Colonic mucosa (tissue), 4 donors: ENCODE measurements at regions not wholly inside any gene's neighbourhood (a gene's known extent, or its start where the extent isn't known, plus 50 kb on each side); places are given as distances from the start of the nearest gene placed in this dataset.
"Not testable (repeated sequence)": the region's sequence is repeated elsewhere in the genome, so short reads cannot be mapped to it uniquely, and the experiment has no call there.

Experiments
- DNase-seq: peaks from one replicate; pipeline ENCODE4 v3.0.0-alpha.2; 2020
- H3K27ac ChIP-seq: fragments of 200-600 bp; one replicate; pipeline ENCODE4 v1.8.0; 2021
- H3K27me3 ChIP-seq: fragments of 200-600 bp; one replicate; pipeline ENCODE4 v1.8.0; 2021
- H3K36me3 ChIP-seq: fragments of 200-600 bp; one replicate; pipeline ENCODE4 v1.8.0; 2021
- H3K4me1 ChIP-seq: fragments of 200-600 bp; one replicate; pipeline ENCODE4 v1.8.0; 2021; ENCODE audit warnings: mild to moderate bottlenecking
- H3K4me3 ChIP-seq: fragments of 200-600 bp; one replicate; pipeline ENCODE4 v1.8.0; 2021
- H3K9ac ChIP-seq, 2 donors: one replicate each; pipeline ENCODE4 v1.7.0; 2013; ENCODE audit warnings: control low read depth in 2 of 2, low read depth in 2 of 2, low read length in 2 of 2
- H3K9me3 ChIP-seq: fragments of 200-600 bp; one replicate; pipeline ENCODE4 v1.8.0; 2021
- CTCF ChIP-seq: fragments of 200-600 bp; IDR thresholded peaks from one replicate; pipeline ENCODE4 v1.8.0; 2022; ENCODE audit warnings: antibody characterized with exemption, mild to moderate bottlenecking
- intact Hi-C: fragments of 100-400 bp; cut with DNase I; formaldehyde crosslinking; loops from one replicate; pipeline ENCODE4 v1.14.1; 2022
- donor health status: healthy.
- donor health status: DM: no; HTN: no; CAD: no.
- donor health status: DM: no; HTN: no; CAD: no.

GRCh38 chr18:41870817-41871216 lies 84.2 kb upstream of the PIK3C3 start:
- H3K4me3 ChIP-seq = no peak overlapping the region
- no peaks in the 10 kb centered on the region for H3K9me3 ChIP-seq
- H3K36me3 ChIP-seq = no peaks in the 10 kb centered on the region
- no peak overlapping the region for H3K27ac ChIP-seq
- intact Hi-C loops = no loop called here
- H3K4me1 ChIP-seq = no peaks in the 10 kb centered on the region
- H3K9ac ChIP-seq = no peak overlapping the region
- DNase-seq = no peak
- TF ChIP-seq CTCF = no peak
- no peaks in the 10 kb centered on the region for H3K27me3 ChIP-seq

GRCh38 chr18:41870191-41870590 lies 84.8 kb upstream of the PIK3C3 start:
- H3K9ac ChIP-seq = no peak overlapping the region
- intact Hi-C loops = no loop called here
- no peak for DNase-seq

GRCh38 chr18:41865796-41866195 lies 89.2 kb upstream of the PIK3C3 start:
- H3K9ac ChIP-seq, H3K4me1 ChIP-seq, H3K27ac ChIP-seq, H3K4me3 ChIP-seq, intact Hi-C loops, H3K9me3 ChIP-seq, H3K27me3 ChIP-seq, DNase-seq, H3K36me3 ChIP-seq: not testable (repeated sequence)

More at GRCh38 chr18:41870191-41870590, 84.8 kb upstream of the PIK3C3 start:
- Histone ChIP-seq H3K27ac (no peak overlapping the region), H3K36me3 (no peaks in the 10 kb centered on the region), H3K4me1 (no peaks in the 10 kb centered on the region), H3K27me3 (no peaks in the 10 kb centered on the region), H3K4me3 (no peak overlapping the region), H3K9me3 (no peaks in the 10 kb centered on the region)
- no peak for TF ChIP-seq CTCF

GRCh38 chr18:41864216-41864615 lies 90.8 kb upstream of the PIK3C3 start:
- TF ChIP-seq CTCF = no peak
- no peaks in the 10 kb centered on the region for H3K9me3 ChIP-seq
- H3K36me3 ChIP-seq = no peaks in the 10 kb centered on the region
- DNase-seq = no peak
- intact Hi-C loops = no loop called here
- no peak overlapping the region for H3K4me3 ChIP-seq
- no peak overlapping the region for H3K27ac ChIP-seq
- no peak overlapping the region for H3K9ac ChIP-seq
- H3K27me3 ChIP-seq = no peaks in the 10 kb centered on the region
- no peaks in the 10 kb centered on the region for H3K4me1 ChIP-seq

- TF ChIP-seq CTCF = no peak
- no peak overlapping the region for H3K27ac ChIP-seq
- no peak for DNase-seq
- no peak overlapping the region for H3K9ac ChIP-seq
- H3K9me3 ChIP-seq = no peaks in the 10 kb centered on the region
- intact Hi-C loops = no loop called here
- H3K27me3 ChIP-seq = no peaks in the 10 kb centered on the region
- H3K36me3 ChIP-seq = no peaks in the 10 kb centered on the region
- H3K4me3 ChIP-seq = no peak overlapping the region
- H3K4me1 ChIP-seq = no peaks in the 10 kb centered on the region
Observed at GRCh38 chr18:41862921-41863320, 92.1 kb upstream of the PIK3C3 start.

- no peak overlapping the region for H3K4me3 ChIP-seq
- intact Hi-C loops = no loop called here
Observed at GRCh38 chr18:41860987-41861386, 94.0 kb upstream of the PIK3C3 start.

More at GRCh38 chr18:41860987-41861386, 94.0 kb upstream of the PIK3C3 start:
- Histone ChIP-seq H3K4me1 (no peaks in the 10 kb centered on the region), H3K27ac (no peak overlapping the region), H3K9me3 (no peaks in the 10 kb centered on the region), H3K27me3 (no peaks in the 10 kb centered on the region), H3K9ac (no peak overlapping the region), H3K36me3 (no peaks in the 10 kb centered on the region)
- no peak for DNase-seq
- no peak for TF ChIP-seq CTCF
